K562 (cell line): ENCODE measurements at regions not wholly inside any gene's neighbourhood (a gene's known extent, or its start where the extent isn't known, plus 50 kb on each side); places are given as distances from the start of the nearest gene placed in this dataset.
A peak's percentile ranks its signal among the peaks of the same experiment; 100 is the strongest.

Source experiments
- DEAF1 ChIP-seq: fragments of 450-650 bp; formaldehyde crosslinking; IDR thresholded peaks from 2 replicates; pipeline ENCODE4 v1.4.0; 2020; ENCODE audit warnings: mild to moderate bottlenecking, moderate library complexity
- TF ChIP-seq, protein P1 (sequence below), 2 experiments: fragments of 450-650 bp in 1 of 2; sonication (generic) in 1 of 2; formaldehyde crosslinking in 1 of 2; IDR thresholded peaks; 2 replicates each; pipeline versions ENCODE4 v1.7.1 to v1.9.0; 2016 to 2022; ENCODE audit warnings: inconsistent platforms in 1 of 2, mild to moderate bottlenecking in 1 of 2, missing genetic modification reagents in 1 of 2

DNA sequence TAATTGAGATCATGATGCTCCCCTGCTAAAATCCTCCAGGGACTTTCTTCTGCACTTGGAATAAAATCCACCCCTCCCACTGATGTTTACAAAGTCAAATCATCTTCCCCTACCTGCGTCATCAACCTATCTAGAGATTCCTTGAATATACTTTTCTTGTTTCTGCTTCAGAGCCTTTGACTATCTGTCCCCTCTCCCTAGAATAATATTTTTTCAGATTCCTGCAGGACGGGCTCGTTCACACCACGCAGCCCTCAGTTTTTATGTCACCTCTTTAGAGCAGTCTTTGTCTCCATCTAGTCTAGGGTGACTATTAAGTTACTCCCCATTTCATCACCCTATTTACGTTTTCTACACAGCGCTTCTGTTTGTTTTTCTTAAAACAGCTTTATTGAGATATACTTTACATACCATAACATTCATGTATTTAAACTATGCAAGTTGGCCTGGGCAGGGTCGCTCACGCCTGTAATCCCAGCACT is 94.8 kb upstream of the SESN3 start (continued):
- TF ChIP-seq, protein P1, sequence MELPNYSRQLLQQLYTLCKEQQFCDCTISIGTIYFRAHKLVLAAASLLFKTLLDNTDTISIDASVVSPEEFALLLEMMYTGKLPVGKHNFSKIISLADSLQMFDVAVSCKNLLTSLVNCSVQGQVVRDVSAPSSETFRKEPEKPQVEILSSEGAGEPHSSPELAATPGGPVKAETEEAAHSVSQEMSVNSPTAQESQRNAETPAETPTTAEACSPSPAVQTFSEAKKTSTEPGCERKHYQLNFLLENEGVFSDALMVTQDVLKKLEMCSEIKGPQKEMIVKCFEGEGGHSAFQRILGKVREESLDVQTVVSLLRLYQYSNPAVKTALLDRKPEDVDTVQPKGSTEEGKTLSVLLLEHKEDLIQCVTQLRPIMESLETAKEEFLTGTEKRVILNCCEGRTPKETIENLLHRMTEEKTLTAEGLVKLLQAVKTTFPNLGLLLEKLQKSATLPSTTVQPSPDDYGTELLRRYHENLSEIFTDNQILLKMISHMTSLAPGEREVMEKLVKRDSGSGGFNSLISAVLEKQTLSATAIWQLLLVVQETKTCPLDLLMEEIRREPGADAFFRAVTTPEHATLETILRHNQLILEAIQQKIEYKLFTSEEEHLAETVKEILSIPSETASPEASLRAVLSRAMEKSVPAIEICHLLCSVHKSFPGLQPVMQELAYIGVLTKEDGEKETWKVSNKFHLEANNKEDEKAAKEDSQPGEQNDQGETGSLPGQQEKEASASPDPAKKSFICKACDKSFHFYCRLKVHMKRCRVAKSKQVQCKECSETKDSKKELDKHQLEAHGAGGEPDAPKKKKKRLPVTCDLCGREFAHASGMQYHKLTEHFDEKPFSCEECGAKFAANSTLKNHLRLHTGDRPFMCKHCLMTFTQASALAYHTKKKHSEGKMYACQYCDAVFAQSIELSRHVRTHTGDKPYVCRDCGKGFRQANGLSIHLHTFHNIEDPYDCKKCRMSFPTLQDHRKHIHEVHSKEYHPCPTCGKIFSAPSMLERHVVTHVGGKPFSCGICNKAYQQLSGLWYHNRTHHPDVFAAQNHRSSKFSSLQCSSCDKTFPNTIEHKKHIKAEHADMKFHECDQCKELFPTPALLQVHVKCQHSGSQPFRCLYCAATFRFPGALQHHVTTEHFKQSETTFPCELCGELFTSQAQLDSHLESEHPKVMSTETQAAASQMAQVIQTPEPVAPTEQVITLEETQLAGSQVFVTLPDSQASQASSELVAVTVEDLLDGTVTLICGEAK (IDR thresholded peaks at IDR 0.05) = peak; percentile 85
- TF ChIP-seq, protein P1 (CRISPR knock-in tag; IDR thresholded peaks at IDR 0.05) = no peak
- 0 out of 2 replicates have a peak, but pooled peaks have one; percentile 25 for TF ChIP-seq DEAF1 (CRISPR knock-in tag)
